ENCODE measurements at regions not wholly inside any gene's neighbourhood (a gene's known extent, or its start where the extent isn't known, plus 50 kb on each side); places are given as distances from the start of the nearest gene placed in this dataset.
A peak's percentile ranks its signal among the peaks of the same experiment; 100 is the strongest.

GRCh38 chr18:22543769-22544168 lies 126.1 kb upstream of the CTAGE1 start:
- Histone ChIP-seq H3K9me3 (ENCODE audit: low read depth) (no peaks in the 10 kb centered on the region), H3K4me1 (ENCODE audit: low read depth) (peaks cover 30% of the 10 kb centered on the region), H3K36me3 (no peaks in the 10 kb centered on the region), H3K27ac (no peak overlapping the region), H3K4me3 (no peak overlapping the region), H3K27me3 (no peaks in the 10 kb centered on the region)
- no peak for TF ChIP-seq CTCF (IDR thresholded peaks at IDR 0.05; ENCODE audit: low read depth, low read length)
- DNase-seq (ENCODE audit: low read depth in 1 of 2, low spot score in 1 of 2) = peak in 1 of 2 donors; percentile 59

- Histone ChIP-seq H3K9me3 (ENCODE audit: low read depth) (no peaks in the 10 kb centered on the region), H3K27me3 (no peaks in the 10 kb centered on the region), H3K27ac (no peak overlapping the region), H3K36me3 (no peaks in the 10 kb centered on the region), H3K4me1 (ENCODE audit: low read depth) (peaks cover 38% of the 10 kb centered on the region), H3K4me3 (no peak overlapping the region)
- no peak for DNase-seq (ENCODE audit: low read depth in 1 of 2, low spot score in 1 of 2)
- TF ChIP-seq CTCF (IDR thresholded peaks at IDR 0.05; ENCODE audit: low read depth, low read length) = no peak
These were observed 126.9 kb upstream of the CTAGE1 start for GRCh38 chr18:22544626-22545025.

GRCh38 chr18:22545066-22545760 lies 127.5 kb upstream of the CTAGE1 start:
- no peak for TF ChIP-seq CTCF (IDR thresholded peaks at IDR 0.05; ENCODE audit: low read depth, low read length)
- peaks cover 40% of the 10 kb centered on the region for H3K4me1 ChIP-seq (ENCODE audit: low read depth)
- no peaks in the 10 kb centered on the region for H3K36me3 ChIP-seq
- H3K4me3 ChIP-seq = no peak overlapping the region
- DNase-seq (ENCODE audit: low read depth in 1 of 2, low spot score in 1 of 2) = no peak
- no peaks in the 10 kb centered on the region for H3K27me3 ChIP-seq
- no peak overlapping the region for H3K27ac ChIP-seq
- H3K9me3 ChIP-seq (ENCODE audit: low read depth) = no peaks in the 10 kb centered on the region

- TF ChIP-seq CTCF (IDR thresholded peaks at IDR 0.05; ENCODE audit: low read depth, low read length) = no peak
- no peak for DNase-seq (ENCODE audit: low read depth in 1 of 2, low spot score in 1 of 2)
- H3K4me3 ChIP-seq = no peak overlapping the region
- H3K36me3 ChIP-seq = no peaks in the 10 kb centered on the region
- peak overlapping the region; percentile 81 for H3K27ac ChIP-seq
- H3K9me3 ChIP-seq (ENCODE audit: low read depth) = no peaks in the 10 kb centered on the region
- peaks cover 33% of the 10 kb centered on the region for H3K4me1 ChIP-seq (ENCODE audit: low read depth)
- H3K27me3 ChIP-seq = no peaks in the 10 kb centered on the region
These were observed 129.3 kb upstream of the CTAGE1 start for GRCh38 chr18:22546905-22547570.

GRCh38 chr18:22547807-22548561 lies 130.3 kb upstream of the CTAGE1 start:
- no peak for DNase-seq (ENCODE audit: low read depth in 1 of 2, low spot score in 1 of 2)
- Histone ChIP-seq H3K27me3 (no peaks in the 10 kb centered on the region), H3K27ac (peak overlapping the region; percentile 81), H3K36me3 (no peaks in the 10 kb centered on the region), H3K9me3 (ENCODE audit: low read depth) (no peaks in the 10 kb centered on the region), H3K4me3 (no peak overlapping the region), H3K4me1 (ENCODE audit: low read depth) (peaks cover 30% of the 10 kb centered on the region)
- no peak for TF ChIP-seq CTCF (IDR thresholded peaks at IDR 0.05; ENCODE audit: low read depth, low read length)
